ENCODE measurements at regions not wholly inside any gene's neighbourhood (a gene's known extent, or its start where the extent isn't known, plus 50 kb on each side); places are given as distances from the start of the nearest gene placed in this dataset.
"Not testable (repeated sequence)": the region's sequence is repeated elsewhere in the genome, so short reads cannot be mapped to it uniquely, and the experiment has no call there.

GRCh38 chr13:33411312-33411711 is 125.8 kb upstream of the STARD13 start:
- no peak for DNase-seq (ENCODE audit: low read depth in 2 of 2)

- DNase-seq (ENCODE audit: low read depth in 2 of 2) = no peak
Measured at GRCh38 chr13:33415822-33416221, 130.3 kb upstream of the STARD13 start.

DNA sequence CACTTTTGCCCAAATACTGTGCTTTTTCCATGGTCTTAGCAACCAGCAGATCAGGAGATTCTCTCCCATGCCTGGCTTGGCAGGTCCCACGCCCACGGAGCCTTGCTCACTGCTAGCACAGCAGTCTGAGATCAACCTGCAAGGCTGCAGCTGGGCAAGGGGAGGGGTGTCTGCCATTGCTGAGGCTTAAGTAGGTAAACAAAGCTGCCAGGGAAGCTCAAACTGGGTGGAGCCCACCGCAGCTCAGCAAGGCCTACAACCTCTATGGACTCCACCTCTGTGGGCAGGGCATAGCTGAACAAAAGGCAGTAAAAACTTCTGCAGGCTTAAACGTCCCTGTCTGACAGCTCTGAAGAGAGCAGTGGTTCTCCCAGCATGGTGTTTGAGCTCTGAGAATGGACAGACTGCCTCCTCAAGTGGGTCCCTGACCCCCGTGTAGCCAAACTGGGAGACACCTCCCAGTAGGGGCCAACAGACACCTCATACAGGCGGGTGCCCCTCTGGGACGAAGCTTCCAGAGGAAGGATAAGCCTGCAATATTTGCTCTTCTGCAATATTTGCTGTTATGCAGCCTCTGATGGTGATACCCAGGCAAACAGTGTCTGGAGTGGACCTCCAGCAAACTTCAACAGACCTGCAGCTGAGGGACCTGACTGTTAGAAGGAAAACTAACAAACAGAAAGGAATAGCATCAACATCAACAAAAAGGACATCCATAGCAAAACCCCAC is 132.8 kb upstream of the STARD13 start:
- not testable (repeated sequence) for DNase-seq (ENCODE audit: low read depth in 2 of 2)

- DNase-seq (ENCODE audit: low read depth in 2 of 2) = not testable (repeated sequence)
Measured at GRCh38 chr13:33420117-33420516, 134.6 kb upstream of the STARD13 start.

- no peak for DNase-seq (ENCODE audit: low read depth in 2 of 2)
Measured at GRCh38 chr13:33426131-33426530, 140.6 kb upstream of the STARD13 start.

GRCh38 chr13:33433316-33433715 is 147.8 kb upstream of the STARD13 start:
- no peak for DNase-seq (ENCODE audit: low read depth in 2 of 2)

- DNase-seq (ENCODE audit: low read depth in 2 of 2) = no peak
Measured at GRCh38 chr13:33434676-33435075, 149.1 kb upstream of the STARD13 start.

DNA sequence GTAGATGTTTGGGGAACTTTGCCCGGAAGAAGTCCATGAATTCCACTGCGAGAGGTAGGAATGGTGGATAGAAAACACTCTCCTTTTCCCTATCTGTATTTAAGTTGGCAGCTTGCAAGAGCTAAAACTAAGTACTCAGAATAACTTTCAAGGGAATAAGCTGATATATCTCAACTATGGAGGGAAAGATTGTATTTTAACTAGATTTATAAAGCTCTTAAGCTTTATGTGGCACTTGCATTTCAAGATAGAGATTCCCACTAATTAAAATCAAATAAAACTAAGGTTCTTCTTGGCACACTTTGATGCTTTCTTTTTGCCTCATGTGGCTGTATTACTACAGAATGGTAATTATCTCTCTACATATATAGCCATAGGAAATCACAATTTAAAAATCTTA is 149.7 kb upstream of the STARD13 start:
- DNase-seq (ENCODE audit: low read depth in 2 of 2) = no peak

DNA sequence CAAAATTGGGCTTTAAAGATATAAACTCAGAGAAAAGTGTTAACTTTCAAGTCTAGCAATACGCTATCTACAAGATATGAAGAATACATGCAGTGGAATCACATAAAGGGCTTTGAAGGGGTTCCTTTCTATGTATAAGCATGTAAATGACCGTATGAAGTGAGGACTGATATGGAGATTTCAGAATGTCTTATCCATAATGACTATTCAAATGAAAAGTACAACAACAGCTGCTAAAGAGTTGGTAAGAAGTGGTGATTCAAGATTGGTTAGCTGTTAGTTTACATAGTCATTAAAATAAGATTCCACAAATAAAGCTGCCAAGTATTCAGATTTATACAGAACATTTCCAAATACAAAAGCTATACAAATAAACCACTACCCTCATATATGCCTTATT is 153.4 kb upstream of the STARD13 start:
- no peak for DNase-seq (ENCODE audit: low read depth in 2 of 2)

DNA sequence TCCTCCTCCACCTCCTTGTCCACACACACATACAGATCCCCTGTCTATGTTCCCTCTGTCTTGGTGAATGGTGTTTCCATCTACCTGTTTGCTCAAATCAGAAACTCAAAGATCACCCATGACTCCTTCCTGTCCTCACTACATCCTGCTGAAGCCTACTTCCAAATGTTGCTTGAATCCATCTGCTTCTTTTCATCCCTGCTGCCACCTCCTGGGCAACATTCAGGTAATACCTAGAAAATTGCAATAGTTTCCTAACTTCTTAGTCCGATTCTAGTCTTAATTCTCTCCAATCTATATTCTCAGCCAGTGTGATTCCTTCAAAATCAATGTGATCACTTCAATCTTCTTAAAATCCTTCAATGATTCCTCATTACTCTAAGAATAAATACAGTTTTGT is 155.5 kb upstream of the STARD13 start:
- DNase-seq (ENCODE audit: low read depth in 2 of 2) = no peak

- DNase-seq (ENCODE audit: low read depth in 2 of 2) = no peak
Measured at GRCh38 chr13:33445024-33445423, 159.5 kb upstream of the STARD13 start.

GRCh38 chr13:33445476-33445875 is 159.9 kb upstream of the STARD13 start:
- no peak for DNase-seq (ENCODE audit: low read depth in 2 of 2)

DNA sequence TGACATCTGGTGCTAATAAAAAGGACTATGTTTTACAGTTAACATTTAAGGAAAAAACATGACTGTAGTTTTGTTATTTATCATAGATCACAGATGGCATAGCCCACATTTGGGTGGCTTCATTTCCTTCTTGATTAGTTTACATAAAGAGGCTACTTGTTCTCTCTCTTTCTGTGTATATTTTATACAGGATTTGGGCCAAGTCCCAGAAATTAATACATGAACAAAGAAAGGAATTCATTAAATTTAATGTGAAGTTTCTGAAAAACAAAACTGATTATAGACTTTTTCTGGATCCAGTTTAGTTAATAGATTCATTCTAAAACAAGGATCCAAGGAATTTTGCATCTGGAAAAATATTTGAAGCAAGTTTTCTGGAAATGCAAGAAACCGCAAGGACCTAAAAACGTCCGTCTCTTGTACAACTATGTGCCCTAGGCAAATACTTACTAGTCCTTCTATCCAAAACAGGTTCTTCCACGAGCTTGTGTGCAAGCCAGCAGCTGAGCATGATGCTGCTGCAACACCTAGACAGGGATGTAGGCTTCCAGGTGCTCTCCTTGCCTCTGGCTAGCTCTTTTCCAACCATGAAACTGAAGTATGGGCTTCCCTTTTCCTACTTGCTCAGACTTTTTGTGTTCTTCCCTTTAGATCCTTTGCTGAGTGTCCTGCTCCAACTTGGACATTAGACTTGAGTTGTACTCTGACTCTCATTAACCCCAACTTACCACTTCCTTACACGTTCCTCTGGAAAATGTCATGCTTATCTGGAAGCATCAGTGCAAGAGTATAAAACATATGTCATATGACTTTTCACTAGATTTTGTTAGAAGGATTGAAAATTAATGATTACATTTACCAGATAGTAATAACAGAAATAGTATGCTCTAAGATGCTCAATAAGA is 161.5 kb upstream of the STARD13 start:
- no peak for DNase-seq (ENCODE audit: low read depth in 2 of 2)

GRCh38 chr13:33448889-33449288 is 163.3 kb upstream of the STARD13 start:
- DNase-seq (ENCODE audit: low read depth in 2 of 2) = no peak

DNA sequence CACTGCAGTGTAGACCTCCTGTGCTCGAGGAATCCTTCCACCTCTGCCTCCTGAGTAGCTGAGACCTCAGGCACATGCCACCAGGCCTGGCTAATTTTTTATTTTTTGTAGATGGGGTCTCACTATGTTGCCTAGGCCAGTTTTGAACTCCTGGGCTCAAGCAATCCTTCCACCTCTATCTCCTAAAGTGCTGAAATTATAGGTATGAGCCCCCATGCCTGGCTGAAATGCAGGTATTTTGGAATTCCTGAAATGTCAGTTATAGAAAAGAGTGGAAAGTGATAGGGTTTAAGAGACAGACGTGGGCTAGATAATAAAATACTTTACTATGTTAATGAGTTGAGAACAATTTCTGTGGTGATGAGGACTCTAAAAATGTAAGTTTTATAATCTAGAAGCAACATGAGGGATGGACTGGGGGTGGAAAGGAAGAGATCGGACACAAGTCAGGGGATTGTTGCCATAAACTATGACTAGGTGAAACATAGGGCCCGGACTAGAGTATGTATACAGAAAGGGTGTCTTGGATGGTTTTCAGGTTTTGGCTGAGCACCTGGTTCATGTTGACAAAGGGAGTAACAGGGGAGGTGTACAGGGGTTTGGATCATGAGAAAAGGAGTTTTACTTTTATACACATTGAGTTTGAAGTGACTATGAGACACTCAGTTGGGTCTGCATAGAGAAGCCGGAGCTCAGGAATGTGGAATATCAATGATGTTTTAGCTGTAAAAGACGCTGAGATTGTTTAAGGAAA is 165.6 kb upstream of the STARD13 start:
- no peak for DNase-seq (ENCODE audit: low read depth in 2 of 2)

DNA sequence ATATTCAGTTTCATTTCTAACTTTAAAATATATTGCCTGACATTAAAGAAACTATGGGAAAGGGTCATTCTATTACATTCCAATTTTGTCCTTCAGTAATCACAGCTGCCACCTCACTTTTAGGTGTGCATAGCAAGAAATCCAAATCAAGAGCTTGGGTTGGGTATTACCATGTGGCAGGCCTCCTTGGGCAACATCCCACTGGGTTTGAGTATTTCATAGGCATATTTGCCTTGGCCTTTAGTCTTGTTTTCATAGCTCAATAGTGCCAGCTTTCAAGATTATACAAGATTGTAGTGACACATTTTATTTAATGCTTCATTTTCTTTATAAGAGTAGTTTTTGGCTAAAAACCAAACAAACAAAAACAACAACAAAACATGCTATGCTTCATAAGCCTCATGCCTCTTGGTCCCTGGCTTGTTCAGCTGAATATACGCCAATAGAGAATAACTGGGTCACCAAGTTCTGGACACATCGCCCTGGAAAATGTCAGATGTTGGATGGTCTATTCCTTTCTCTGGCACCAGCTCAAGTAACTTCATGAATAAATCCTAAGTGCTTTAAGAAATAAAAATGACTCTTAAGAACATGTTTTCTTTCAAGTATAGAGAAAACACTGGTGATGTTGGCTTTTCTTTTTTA is 167.4 kb upstream of the STARD13 start:
- no peak for DNase-seq (ENCODE audit: low read depth in 2 of 2)

DNA sequence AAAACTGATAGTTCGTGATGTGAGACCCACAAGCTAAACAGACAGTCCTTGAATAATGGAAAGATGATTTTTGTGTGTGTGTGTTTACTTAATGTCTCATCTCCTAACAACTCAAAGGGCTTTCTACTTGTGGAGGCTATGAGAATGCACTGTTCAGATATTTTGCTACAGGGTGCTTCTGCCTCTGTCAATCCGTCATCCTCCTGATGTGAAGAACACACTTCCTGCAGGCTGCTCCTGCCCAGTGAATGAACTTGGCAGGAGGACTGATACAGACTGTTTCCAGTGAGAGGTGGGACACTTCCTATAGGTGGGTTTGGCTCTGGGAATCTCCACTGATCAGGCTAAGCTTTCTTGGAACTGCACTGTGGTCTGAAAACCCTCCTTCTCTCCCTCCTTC is 168.4 kb upstream of the STARD13 start:
- DNase-seq (ENCODE audit: low read depth in 2 of 2) = no peak

GRCh38 chr13:33454844-33455705 is 169.5 kb upstream of the STARD13 start:
- DNase-seq (ENCODE audit: low read depth in 2 of 2) = no peak

DNA sequence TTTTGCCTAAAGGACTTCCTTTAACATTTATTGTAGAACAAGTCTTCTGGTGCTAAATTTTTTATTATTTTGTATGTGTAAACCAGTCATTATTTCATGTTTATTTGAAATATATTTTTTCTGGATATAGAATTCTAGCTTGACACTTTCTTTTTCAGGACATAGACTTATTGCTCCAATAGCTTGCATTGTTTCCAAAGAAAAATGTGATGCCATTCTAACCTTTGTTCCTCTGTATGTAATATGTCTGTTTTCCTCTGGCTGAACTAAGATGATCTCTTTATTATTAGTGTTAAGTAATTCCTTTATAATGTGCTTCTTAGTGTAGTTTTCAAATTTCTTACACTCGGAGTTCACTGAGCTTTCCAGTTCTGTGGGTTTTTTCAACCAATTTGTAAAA is 174.1 kb upstream of the STARD13 start:
- no peak for DNase-seq (ENCODE audit: low read depth in 2 of 2)

GRCh38 chr13:33462109-33462508 is 176.6 kb upstream of the STARD13 start:
- DNase-seq (ENCODE audit: low read depth in 2 of 2) = no peak

DNA sequence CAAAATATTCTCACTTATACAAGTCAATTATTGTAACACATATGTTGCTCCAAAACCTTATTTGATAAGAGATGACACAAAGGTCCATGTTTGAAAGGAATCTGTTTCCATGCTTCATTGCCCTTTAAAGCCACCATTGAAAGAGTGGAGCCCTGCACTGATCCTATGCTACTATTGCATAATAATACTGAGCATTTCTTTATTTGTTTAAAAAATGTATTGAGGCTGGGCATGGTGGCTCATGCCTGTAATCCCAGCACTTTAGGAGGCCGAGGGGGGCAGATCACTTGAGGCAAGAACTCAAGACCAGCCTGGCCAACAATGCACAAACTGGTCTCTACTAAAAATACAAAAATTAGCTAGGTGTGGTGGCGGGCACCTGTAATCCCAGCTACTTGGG is 178.8 kb upstream of the STARD13 start:
- no peak for DNase-seq (ENCODE audit: low read depth in 2 of 2)
